ENCODE measurements at regions not wholly inside any gene's neighbourhood (a gene's known extent, or its start where the extent isn't known, plus 50 kb on each side); places are given as distances from the start of the nearest gene placed in this dataset.

GRCh38 chr12:85653731-85654455, 182.3 kb downstream of the RASSF9 start:
- no peak for TF ChIP-seq CTCF (IDR thresholded peaks at IDR 0.05; ENCODE audit: insufficient read depth, low read length, poor library complexity, severe bottlenecking)
- Histone ChIP-seq H3K36me3 (ENCODE audit: control insufficient read depth, insufficient read depth, low read length) (no peaks in the 10 kb centered on the region), H3K27me3 (ENCODE audit: control insufficient read depth, insufficient read depth, low read length) (no peaks in the 10 kb centered on the region)

GRCh38 chr12:85654456-85654840, 181.8 kb downstream of the RASSF9 start:
- no peak for TF ChIP-seq CTCF (IDR thresholded peaks at IDR 0.05; ENCODE audit: insufficient read depth, low read length, poor library complexity, severe bottlenecking)

More at GRCh38 chr12:85653731-85654455, 182.3 kb downstream of the RASSF9 start:
- no peak for DNase-seq (ENCODE audit: low read depth)
- no peak overlapping the region for H3K4me3 ChIP-seq (ENCODE audit: low read depth, low read length)

GRCh38 chr12:85656561-85656960, 179.6 kb downstream of the RASSF9 start:
- no peaks in the 10 kb centered on the region for H3K27me3 ChIP-seq (ENCODE audit: control insufficient read depth, insufficient read depth, low read length)
- no peaks in the 10 kb centered on the region for H3K36me3 ChIP-seq (ENCODE audit: control insufficient read depth, insufficient read depth, low read length)
- TF ChIP-seq CTCF (IDR thresholded peaks at IDR 0.05; ENCODE audit: insufficient read depth, low read length, poor library complexity, severe bottlenecking), result no peak
- no peak for DNase-seq (ENCODE audit: low read depth)
- H3K4me3 ChIP-seq (ENCODE audit: low read depth, low read length), result no peak overlapping the region

More at GRCh38 chr12:85654456-85654840, 181.8 kb downstream of the RASSF9 start:
- Histone ChIP-seq H3K36me3 (ENCODE audit: control insufficient read depth, insufficient read depth, low read length) (no peaks in the 10 kb centered on the region), H3K27me3 (ENCODE audit: control insufficient read depth, insufficient read depth, low read length) (no peaks in the 10 kb centered on the region), H3K4me3 (ENCODE audit: low read depth, low read length) (no peak overlapping the region)
- no peak for DNase-seq (ENCODE audit: low read depth)

GRCh38 chr12:85657251-85657650, 179.0 kb downstream of the RASSF9 start:
- no peak overlapping the region for H3K4me3 ChIP-seq (ENCODE audit: low read depth, low read length)
- no peaks in the 10 kb centered on the region for H3K27me3 ChIP-seq (ENCODE audit: control insufficient read depth, insufficient read depth, low read length)
- no peak for TF ChIP-seq CTCF (IDR thresholded peaks at IDR 0.05; ENCODE audit: insufficient read depth, low read length, poor library complexity, severe bottlenecking)
- no peaks in the 10 kb centered on the region for H3K36me3 ChIP-seq (ENCODE audit: control insufficient read depth, insufficient read depth, low read length)
- no peak for DNase-seq (ENCODE audit: low read depth)

GRCh38 chr12:85657836-85658630, 178.2 kb downstream of the RASSF9 start:
- H3K27me3 ChIP-seq (ENCODE audit: control insufficient read depth, insufficient read depth, low read length), result no peaks in the 10 kb centered on the region
- DNase-seq (ENCODE audit: low read depth), result no peak
- no peak overlapping the region for H3K4me3 ChIP-seq (ENCODE audit: low read depth, low read length)
- no peaks in the 10 kb centered on the region for H3K36me3 ChIP-seq (ENCODE audit: control insufficient read depth, insufficient read depth, low read length)
- no peak for TF ChIP-seq CTCF (IDR thresholded peaks at IDR 0.05; ENCODE audit: insufficient read depth, low read length, poor library complexity, severe bottlenecking)

Data from kidney epithelial cell (primary cell).